Mesenchymal stem cell (in vitro differentiated cells and primary cell): ENCODE measurements at regions not wholly inside any gene's neighbourhood (a gene's known extent, or its start where the extent isn't known, plus 50 kb on each side); places are given as distances from the start of the nearest gene placed in this dataset.

Experiments used
- DNase-seq: peaks from one replicate; pipeline ENCODE4 v3.0.0-alpha.2; 2013
- H2AFZ ChIP-seq: one replicate; pipeline ENCODE4 v1.6.1; 2013; ENCODE audit warnings: low read depth, mild to moderate bottlenecking, control low read depth, inconsistent platforms, low read length, moderate library complexity
- H2AK5ac ChIP-seq: 2 replicates; pipeline ENCODE4 v1.6.1; 2013; ENCODE audit warnings: low read length, moderate library complexity, mild to moderate bottlenecking, inconsistent platforms; ENCODE audit not compliant: severe bottlenecking
- H2BK120ac ChIP-seq: one replicate; pipeline ENCODE4 v1.6.1; 2013; ENCODE audit warnings: low read depth, mild to moderate bottlenecking, inconsistent platforms, low read length, moderate library complexity
- H2BK12ac ChIP-seq, 2 experiments: one replicate each; pipeline ENCODE4 v1.6.1; 2013; ENCODE audit warnings: inconsistent platforms in 2 of 2, low read length in 2 of 2, mild to moderate bottlenecking in 2 of 2, moderate library complexity in 2 of 2, control low read depth in 1 of 2
- H2BK15ac ChIP-seq: one replicate; pipeline ENCODE4 v1.6.1; 2013; ENCODE audit warnings: mild to moderate bottlenecking, low read depth, inconsistent platforms; ENCODE audit not compliant: poor library complexity, severe bottlenecking
- H2BK5ac ChIP-seq: 2 replicates; pipeline ENCODE4 v1.6.1; 2013; ENCODE audit warnings: low read depth, mild to moderate bottlenecking, low read length, control low read depth, inconsistent platforms; ENCODE audit not compliant: poor library complexity, severe bottlenecking
- H3K14ac ChIP-seq, 2 experiments: one replicate each; pipeline ENCODE4 v1.6.1; 2013; ENCODE audit warnings: inconsistent platforms in 2 of 2, low read length in 2 of 2, control low read depth in 1 of 2, mild to moderate bottlenecking in 1 of 2, moderate library complexity in 1 of 2
- H3K18ac ChIP-seq, 2 experiments: one replicate each; pipeline ENCODE4 v1.6.1; 2013; ENCODE audit warnings: inconsistent platforms in 2 of 2, low read length in 2 of 2, control low read depth in 1 of 2, low read depth in 1 of 2, mild to moderate bottlenecking in 1 of 2
- H3K23ac ChIP-seq, 2 experiments: one replicate each; pipeline ENCODE4 v1.6.1; 2013; ENCODE audit warnings: inconsistent platforms in 2 of 2, low read length in 2 of 2, mild to moderate bottlenecking in 2 of 2, moderate library complexity in 2 of 2, control low read depth in 1 of 2
- H3K27ac ChIP-seq: 2 replicates; pipeline ENCODE4 v1.5.1; 2013; ENCODE audit warnings: mild to moderate bottlenecking, moderate library complexity, low read length, control low read depth, inconsistent platforms; ENCODE audit not compliant: poor library complexity, severe bottlenecking
- H3K27me3 ChIP-seq, 2 experiments: 2 replicates each; pipeline versions ENCODE4 v1.6.1 to v1.7.0; 2013; ENCODE audit warnings: low read length in 2 of 2, mild to moderate bottlenecking in 2 of 2, moderate library complexity in 2 of 2, control low read depth in 1 of 2, inconsistent platforms in 1 of 2; ENCODE audit not compliant: control insufficient read depth in 1 of 2, insufficient read depth in 1 of 2
- H3K36me3 ChIP-seq, 2 experiments: 2 replicates each; pipeline versions ENCODE4 v1.6.1 to v1.7.0; 2013; ENCODE audit warnings: low read length in 2 of 2, control low read depth in 1 of 2, inconsistent platforms in 1 of 2, low read depth in 1 of 2, mild to moderate bottlenecking in 1 of 2; ENCODE audit not compliant: insufficient read depth in 2 of 2, control insufficient read depth in 1 of 2
- H3K4ac ChIP-seq, 2 experiments: one replicate each; pipeline ENCODE4 v1.6.1; 2013; ENCODE audit warnings: inconsistent platforms in 2 of 2, low read length in 2 of 2, mild to moderate bottlenecking in 2 of 2, moderate library complexity in 2 of 2, control low read depth in 1 of 2, low read depth in 1 of 2
- H3K4me1 ChIP-seq: 2 replicates; pipeline ENCODE4 v1.6.1; 2013; ENCODE audit warnings: low read depth, low read length, control low read depth; ENCODE audit not compliant: control insufficient read depth, insufficient read depth
- H3K4me2 ChIP-seq: 2 replicates; pipeline ENCODE4 v1.6.1; 2013; ENCODE audit warnings: low read length, mild to moderate bottlenecking, inconsistent platforms; ENCODE audit not compliant: poor library complexity, severe bottlenecking
- H3K4me3 ChIP-seq, 2 experiments: 2 replicates each; pipeline versions ENCODE4 v1.5.1 to v1.7.0; 2013; ENCODE audit warnings: low read length in 2 of 2, mild to moderate bottlenecking in 2 of 2, control low read depth in 1 of 2, low read depth in 1 of 2; ENCODE audit not compliant: insufficient read depth in 1 of 2
- H3K79me1 ChIP-seq: replicated peaks from 2 replicates; pipeline ENCODE4 v1.6.1; 2013; ENCODE audit warnings: mild to moderate bottlenecking, control low read depth, low read length, inconsistent platforms; ENCODE audit not compliant: poor library complexity, severe bottlenecking
- H3K9ac ChIP-seq: 2 replicates; pipeline ENCODE4 v1.7.0; 2013; ENCODE audit warnings: mild to moderate bottlenecking, low read length, moderate library complexity
- H3K9me3 ChIP-seq: 2 replicates; pipeline ENCODE4 v1.7.0; 2013; ENCODE audit warnings: mild to moderate bottlenecking, low read length; ENCODE audit not compliant: control insufficient read depth
- H4K8ac ChIP-seq: one replicate; pipeline ENCODE4 v1.6.1; 2013; ENCODE audit warnings: inconsistent platforms, mild to moderate bottlenecking, low read length, moderate library complexity
- H4K91ac ChIP-seq: one replicate; pipeline ENCODE4 v1.6.1; 2013; ENCODE audit warnings: mild to moderate bottlenecking, low read length, inconsistent platforms
- WGBS: methylation state at CpG from one replicate; pipeline ENCODE4 v1.1.7; 2013; ENCODE audit warnings: mixed read lengths; 5-methylcytosine and 5-hydroxymethylcytosine counted together

DNA sequence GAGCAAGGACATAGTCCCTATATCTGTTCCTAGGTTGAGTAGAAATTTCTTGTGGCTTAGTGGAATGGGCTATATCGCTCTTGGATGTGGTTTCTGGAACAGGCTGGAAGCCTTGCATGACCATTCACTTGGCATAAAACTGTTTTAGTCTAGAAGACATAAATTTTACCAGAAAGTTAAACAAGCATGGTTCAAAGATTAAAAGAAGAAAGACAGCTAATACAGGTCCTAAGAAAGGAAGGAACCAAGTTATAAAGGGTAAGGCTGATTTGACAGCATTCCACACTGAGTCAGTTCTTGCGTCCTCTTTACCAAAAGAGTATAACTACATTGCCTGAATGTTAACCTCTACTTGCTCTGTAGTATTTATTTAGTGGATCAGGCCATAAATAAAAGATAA lies 724.2 kb downstream of the SORCS1 start:
- no CpG with 5 or more reads among the region's 2 CpGs for WGBS
- no peaks in the 10 kb centered on the region for H3K79me1 ChIP-seq
- no peak overlapping the region for H3K4me2 ChIP-seq
- H2BK12ac ChIP-seq, result no peak overlapping the region
- H4K91ac ChIP-seq, result no peak overlapping the region
- no peak overlapping the region for H2BK120ac ChIP-seq
- H3K4ac ChIP-seq, result no peak overlapping the region
- no peaks in the 10 kb centered on the region for H3K36me3 ChIP-seq
- H3K27me3 ChIP-seq, result no peaks in the 10 kb centered on the region
- no peak overlapping the region for H2AK5ac ChIP-seq
- H3K14ac ChIP-seq, result no peak overlapping the region
- no peak overlapping the region for H3K23ac ChIP-seq
- H2BK15ac ChIP-seq, result no peak overlapping the region
- peak; percentile 6 for DNase-seq
- H2BK5ac ChIP-seq, result no peak overlapping the region
- H3K9me3 ChIP-seq, result no peaks in the 10 kb centered on the region
- H3K4me3 ChIP-seq, result no peak overlapping the region
- H3K18ac ChIP-seq, result no peak overlapping the region
- H3K9ac ChIP-seq, result no peak overlapping the region
- no peak overlapping the region for H3K27ac ChIP-seq
- no peak overlapping the region for H4K8ac ChIP-seq
- no peak overlapping the region for H2AFZ ChIP-seq
- no peaks in the 10 kb centered on the region for H3K4me1 ChIP-seq

DNA sequence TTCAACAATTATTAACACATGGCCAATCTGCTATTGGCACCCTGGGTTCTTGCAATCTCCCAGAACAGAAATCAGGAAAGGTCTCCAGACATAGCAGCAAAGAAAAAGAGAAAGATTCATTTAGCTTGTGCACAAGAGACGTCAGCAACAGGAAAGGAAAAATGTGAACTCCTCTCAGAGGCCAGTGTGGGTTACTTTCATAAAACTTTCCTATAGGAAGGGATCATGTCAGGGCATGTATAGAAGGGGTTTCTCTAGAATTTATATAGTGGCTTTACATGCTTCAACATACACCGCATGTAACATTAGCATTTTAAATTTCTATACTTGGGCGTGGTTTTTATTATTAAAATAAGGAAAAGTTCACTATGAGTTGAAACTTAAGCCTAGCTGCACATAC lies 725.1 kb downstream of the SORCS1 start:
- Histone ChIP-seq H3K9ac (no peak overlapping the region), H2AFZ (no peak overlapping the region), H3K14ac (no peak overlapping the region), H2BK120ac (no peak overlapping the region), H2BK12ac (no peak overlapping the region), H2BK5ac (no peak overlapping the region), H2AK5ac (no peak overlapping the region), H3K27ac (no peak overlapping the region), H3K23ac (no peak overlapping the region), H4K8ac (no peak overlapping the region), H3K18ac (no peak overlapping the region), H3K79me1 (no peaks in the 10 kb centered on the region), H3K9me3 (peaks cover 5% of the 10 kb centered on the region), H2BK15ac (no peak overlapping the region), H3K4me2 (no peak overlapping the region), H3K4me3 (no peak overlapping the region), H4K91ac (no peak overlapping the region), H3K36me3 (no peaks in the 10 kb centered on the region), H3K27me3 (no peaks in the 10 kb centered on the region), H3K4ac (no peak overlapping the region), H3K4me1 (no peaks in the 10 kb centered on the region)
- 63% methylated on average over 1 of the region's 3 CpGs for WGBS
- no peak for DNase-seq

DNA sequence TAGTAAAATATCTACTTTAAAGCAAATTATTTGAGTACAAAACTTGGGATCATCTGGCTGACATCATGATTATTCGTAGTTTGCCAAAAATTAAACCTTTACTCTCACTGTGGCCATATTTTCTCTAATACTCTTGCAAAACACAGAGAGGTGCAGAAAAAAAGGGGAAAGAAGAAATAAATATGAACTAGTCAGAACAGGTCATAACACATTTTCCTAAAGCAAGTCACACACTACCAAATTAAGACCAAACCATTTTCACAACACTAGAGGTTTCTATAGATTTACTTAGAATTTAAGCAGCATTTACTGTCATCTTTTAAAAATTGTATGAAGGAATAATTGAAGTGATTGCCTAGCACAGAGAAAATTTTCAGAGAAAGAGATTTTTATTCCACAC lies 726.1 kb downstream of the SORCS1 start:
- Histone ChIP-seq H3K79me1 (no peaks in the 10 kb centered on the region), H3K27me3 (no peaks in the 10 kb centered on the region), H3K18ac (no peak overlapping the region), H3K14ac (no peak overlapping the region), H2AK5ac (no peak overlapping the region), H3K4me2 (no peak overlapping the region), H2BK120ac (no peak overlapping the region), H3K36me3 (no peaks in the 10 kb centered on the region), H3K9me3 (peaks cover 5% of the 10 kb centered on the region), H3K9ac (no peak overlapping the region), H2BK15ac (no peak overlapping the region), H4K91ac (no peak overlapping the region), H3K4me3 (no peak overlapping the region), H3K4ac (no peak overlapping the region), H3K4me1 (no peaks in the 10 kb centered on the region), H3K27ac (no peak overlapping the region), H2BK5ac (no peak overlapping the region), H4K8ac (no peak overlapping the region), H2BK12ac (no peak overlapping the region), H3K23ac (no peak overlapping the region), H2AFZ (no peak overlapping the region)
- no peak for DNase-seq
- no CpG with 5 or more reads among the region's 1 CpG for WGBS

DNA sequence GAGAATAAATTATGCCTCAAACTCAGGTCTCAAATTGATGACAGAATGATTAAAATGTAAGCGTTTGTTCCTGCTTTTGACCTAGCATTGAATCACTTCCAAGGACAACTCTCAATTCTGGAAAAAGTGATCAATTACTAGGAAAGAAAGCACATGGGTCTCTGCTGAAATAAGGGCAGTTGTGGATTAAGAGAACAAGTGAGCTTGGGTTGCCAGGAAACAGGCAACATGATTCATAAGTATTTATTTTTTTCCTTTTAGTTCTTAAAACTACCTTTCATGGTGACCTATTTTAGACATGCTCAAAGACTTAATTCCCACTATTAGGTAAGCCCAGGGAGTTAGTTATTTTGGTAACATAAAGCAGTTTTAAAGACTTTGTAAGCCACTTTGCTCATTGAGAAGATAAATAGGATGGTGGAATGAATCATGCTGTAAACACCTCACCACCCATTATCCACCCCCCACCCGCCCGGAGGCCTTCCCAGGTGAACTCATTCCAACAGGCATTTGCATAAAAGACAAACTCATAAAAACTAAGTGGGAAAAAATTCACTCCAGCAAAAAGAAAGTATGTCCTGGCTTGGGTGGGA lies 728.3 kb downstream of the SORCS1 start:
- Histone ChIP-seq H4K91ac (no peak overlapping the region), H3K36me3 (no peaks in the 10 kb centered on the region), H3K18ac (no peak overlapping the region), H3K4me1 (no peaks in the 10 kb centered on the region), H3K14ac (no peak overlapping the region), H3K4ac (no peak overlapping the region), H3K23ac (no peak overlapping the region), H3K79me1 (no peaks in the 10 kb centered on the region), H3K9ac (no peak overlapping the region), H2BK15ac (no peak overlapping the region), H3K27ac (no peak overlapping the region), H2AFZ (no peak overlapping the region), H2BK5ac (no peak overlapping the region), H2BK120ac (no peak overlapping the region), H4K8ac (no peak overlapping the region), H3K4me2 (no peak overlapping the region), H3K9me3 (peaks cover 5% of the 10 kb centered on the region), H3K4me3 (no peak overlapping the region), H2AK5ac (no peak overlapping the region), H2BK12ac (no peak overlapping the region), H3K27me3 (no peaks in the 10 kb centered on the region)
- DNase-seq, result no peak
- no CpG with 5 or more reads among the region's 3 CpGs for WGBS
